SK-N-SH (cell line): ENCODE measurements at regions not wholly inside any gene's neighbourhood (a gene's known extent, or its start where the extent isn't known, plus 50 kb on each side); places are given as distances from the start of the nearest gene placed in this dataset.

Source experiments
- CTCF ChIA-PET: fragments of 300-600, 350-600 bp; formaldehyde crosslinking; extraction: SDS; loops from one replicate; lab custom pipeline; 2021; lab: Yijun Ruan, JAX
- POLR2A ChIA-PET: fragments of 350-600 bp; sonication (Branson Sonifier 250); formaldehyde crosslinking; extraction: SDS; loops from one replicate; lab custom pipeline; 2020; ENCODE audit warnings: antibody characterized with exemption, inconsistent platforms; lab: Yijun Ruan, JAX
- DNase-seq: peaks from one replicate; pipeline ENCODE4 v3.0.0; 2012
- H2AFZ ChIP-seq: fragments of 200-600 bp; sonication (generic); 2 replicates; pipeline ENCODE4 v1.8.1; 2016; ENCODE audit warnings: antibody characterized with exemption, mild to moderate bottlenecking, low read depth
- H3F3A ChIP-seq: fragments of 200-600 bp; sonication (generic); replicated peaks from 2 replicates; pipeline ENCODE3; 2016; ENCODE audit warnings: antibody characterized with exemption, mild to moderate bottlenecking; ENCODE audit not compliant: insufficient read depth
- H3K27ac ChIP-seq, 2 experiments: fragments of 200-500 bp in 1 of 2; fragments of 200-600 bp in 1 of 2; sonication (Bioruptor generic) in 1 of 2; sonication (generic), shearing (Covaris generic) in 1 of 2; 2 replicates each; pipeline versions ENCODE4 v1.5.1 to v1.6.1; 2014 to 2016; ENCODE audit warnings: low read depth in 2 of 2, inconsistent platforms in 1 of 2, low read length in 1 of 2, mild to moderate bottlenecking in 1 of 2, mixed read lengths in 1 of 2
- H3K27me3 ChIP-seq: fragments of 200-600 bp; sonication (generic), shearing (Covaris generic); 2 replicates; pipeline ENCODE4 v1.6.1; 2016; ENCODE audit warnings: mixed run types; ENCODE audit not compliant: insufficient read depth
- H3K36me3 ChIP-seq, 2 experiments: fragments of 200-500 bp in 1 of 2; fragments of 200-600 bp in 1 of 2; sonication (Bioruptor generic) in 1 of 2; sonication (generic) in 1 of 2; replicated peaks in 1 of 2; 2 replicates each; pipeline versions ENCODE3 to v1.5.1; 2014 to 2016; ENCODE audit warnings: low read length in 1 of 2, mild to moderate bottlenecking in 1 of 2; ENCODE audit not compliant: insufficient read depth in 2 of 2, control insufficient read depth in 1 of 2
- H3K4me1 ChIP-seq, 2 experiments: fragments of 200-500 bp in 1 of 2; fragments of 200-600 bp in 1 of 2; sonication (Bioruptor generic) in 1 of 2; sonication (generic), shearing (Covaris generic) in 1 of 2; 2 replicates each; pipeline versions ENCODE4 v1.5.1 to v1.6.1; 2014 to 2016; ENCODE audit warnings: low read depth in 1 of 2, low read length in 1 of 2, mixed run types in 1 of 2; ENCODE audit not compliant: insufficient read depth in 2 of 2, control insufficient read depth in 1 of 2
- H3K4me2 ChIP-seq: fragments of 200-600 bp; sonication (generic), shearing (Covaris generic); 2 replicates; pipeline ENCODE4 v1.6.1; 2017; ENCODE audit warnings: mixed run types
- H3K4me3 ChIP-seq, 2 experiments: fragments of 200-500 bp in 1 of 2; fragments of 200-600 bp in 1 of 2; sonication (Bioruptor generic) in 1 of 2; sonication (generic), shearing (Covaris generic) in 1 of 2; 2 replicates each; pipeline versions ENCODE4 v1.5.1 to v1.8.1; 2014 to 2016; ENCODE audit warnings: low read depth in 2 of 2, inconsistent platforms in 1 of 2, low read length in 1 of 2, mild to moderate bottlenecking in 1 of 2, mixed read lengths in 1 of 2, moderate library complexity in 1 of 2
- H3K79me2 ChIP-seq: fragments of 200-600 bp; sonication (generic); 2 replicates; pipeline ENCODE4 v1.8.1; 2017; ENCODE audit warnings: mild to moderate bottlenecking; ENCODE audit not compliant: insufficient read depth
- H3K9ac ChIP-seq: fragments of 200-600 bp; sonication (generic); 2 replicates; pipeline ENCODE4 v1.6.1; 2017; ENCODE audit warnings: mixed run types
- H3K9me2 ChIP-seq: fragments of 200-600 bp; sonication (generic); 2 replicates; pipeline ENCODE4 v1.6.1; 2017; ENCODE audit warnings: mixed run types
- H3K9me3 ChIP-seq: fragments of 200-600 bp; sonication (generic); 2 replicates; pipeline ENCODE4 v1.6.1; 2017; ENCODE audit warnings: mixed run types, mild to moderate bottlenecking, moderate library complexity
- H4K20me1 ChIP-seq: fragments of 200-600 bp; sonication (generic); 2 replicates; pipeline ENCODE4 v1.6.1; 2017; ENCODE audit warnings: mild to moderate bottlenecking, mixed run types; ENCODE audit not compliant: insufficient read depth
- CHD2 ChIP-seq: fragments of 150-350 bp; IDR thresholded peaks from 2 replicates; pipeline ENCODE4 v1.6.1; 2018; ENCODE audit warnings: low read length; ENCODE audit not compliant: partially characterized antibody
- ELF1 ChIP-seq: IDR thresholded peaks from 2 replicates; pipeline ENCODE4 v1.4.0; 2012
- EP300 ChIP-seq, 2 experiments: IDR thresholded peaks; 2 replicates each; pipeline versions ENCODE4 v1.4.0 to v1.6.1; 2012; ENCODE audit warnings: borderline replicate concordance in 1 of 2, low read depth in 1 of 2, low read length in 1 of 2
- EZH2phosphoT487 ChIP-seq: fragments of 200-600 bp; sonication (generic); IDR thresholded peaks from 2 replicates; pipeline ENCODE4 v1.6.1; 2017; ENCODE audit warnings: low read depth, mixed run types, mild to moderate bottlenecking, antibody characterized with exemption, moderate library complexity, borderline replicate concordance
- GATA2 ChIP-seq: sonication (generic); formaldehyde crosslinking; IDR thresholded peaks from 2 replicates; pipeline ENCODE4 v1.5.0; 2020; ENCODE audit warnings: mild to moderate bottlenecking, missing genetic modification reagents
- MEF2A ChIP-seq: IDR thresholded peaks from 2 replicates; pipeline ENCODE4 v1.4.0; 2012; ENCODE audit warnings: low read depth, borderline replicate concordance
- MXI1 ChIP-seq: IDR thresholded peaks from 2 replicates; pipeline ENCODE4 v1.6.1; 2012; ENCODE audit warnings: mild to moderate bottlenecking, low read depth, low read length, improper control_type of control experiment
- NFIC ChIP-seq: IDR thresholded peaks from 2 replicates; pipeline ENCODE4 v1.4.0; 2012; ENCODE audit warnings: borderline replicate concordance
- NRF1 ChIP-seq: IDR thresholded peaks from 2 replicates; pipeline ENCODE4 v1.6.1; 2012; ENCODE audit warnings: low read depth, mild to moderate bottlenecking, low read length
- RAD21 ChIP-seq: IDR thresholded peaks from 2 replicates; pipeline ENCODE4 v1.6.1; 2012; ENCODE audit warnings: mild to moderate bottlenecking, low read length
- RCOR1 ChIP-seq: fragments of 150-350 bp; IDR thresholded peaks from 2 replicates; pipeline ENCODE4 v1.6.1; 2017; ENCODE audit warnings: antibody characterized with exemption, low read length
- RXRA ChIP-seq: IDR thresholded peaks from 2 replicates; pipeline ENCODE4 v1.4.0; 2012; ENCODE audit warnings: low read depth, mild to moderate bottlenecking, borderline replicate concordance
- SIN3A ChIP-seq: IDR thresholded peaks from 2 replicates; pipeline ENCODE4 v1.6.1; 2012; ENCODE audit warnings: low read depth, mild to moderate bottlenecking, low read length, moderate library complexity, borderline replicate concordance
- SMC3 ChIP-seq: IDR thresholded peaks from 2 replicates; pipeline ENCODE4 v1.6.1; 2012; ENCODE audit warnings: low read depth, low read length, improper control_type of control experiment
- TCF12 ChIP-seq: IDR thresholded peaks from 2 replicates; pipeline ENCODE4 v1.4.0; 2012
- YY1 ChIP-seq: IDR thresholded peaks from 2 replicates; pipeline ENCODE4 v1.4.0; 2012; ENCODE audit warnings: low read depth, mild to moderate bottlenecking
- TF ChIP-seq, protein P1 (sequence below): IDR thresholded peaks from 2 replicates; pipeline ENCODE4; 2012
- TF ChIP-seq, protein P2 (sequence below): fragments of 150-350 bp; IDR thresholded peaks from 2 replicates; pipeline ENCODE4 v1.6.1; 2017; ENCODE audit warnings: antibody characterized with exemption, low read length, low read depth, borderline replicate concordance
- TF ChIP-seq, protein P3 (sequence below): fragments of 200-600 bp; sonication (generic); IDR thresholded peaks from 2 replicates; pipeline ENCODE4 v1.6.1; 2017; ENCODE audit warnings: antibody characterized with exemption, mild to moderate bottlenecking, moderate library complexity
- TF ChIP-seq, protein P4 (sequence below): IDR thresholded peaks from 2 replicates; pipeline ENCODE4 v1.4.0; 2012; ENCODE audit warnings: low read depth

DNA sequence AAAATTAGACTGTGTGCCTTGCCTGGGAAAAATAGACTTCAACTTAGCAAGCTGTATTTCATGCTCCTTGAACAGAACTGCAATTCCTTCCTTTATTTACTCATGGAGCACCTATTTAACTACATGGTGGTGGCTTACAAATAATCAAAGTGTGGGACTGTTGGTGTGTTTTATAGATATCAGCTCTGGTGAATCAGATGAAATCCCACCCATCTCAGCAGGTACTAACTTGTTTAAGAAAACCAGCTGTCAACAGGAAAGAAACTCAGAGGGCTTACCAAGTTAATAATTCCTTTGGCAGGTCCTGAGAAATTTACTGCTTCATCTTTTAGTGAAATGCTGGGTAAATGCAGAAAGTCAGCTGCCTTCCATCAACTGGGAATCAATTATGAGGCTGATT is 830.6 kb downstream of the SLC4A3 start:
- H3K27ac ChIP-seq: no peak overlapping the region
- no peak for TF ChIP-seq ELF1
- no peak for TF ChIP-seq GATA2 (CRISPR knock-in tag)
- TF ChIP-seq, protein P1, sequence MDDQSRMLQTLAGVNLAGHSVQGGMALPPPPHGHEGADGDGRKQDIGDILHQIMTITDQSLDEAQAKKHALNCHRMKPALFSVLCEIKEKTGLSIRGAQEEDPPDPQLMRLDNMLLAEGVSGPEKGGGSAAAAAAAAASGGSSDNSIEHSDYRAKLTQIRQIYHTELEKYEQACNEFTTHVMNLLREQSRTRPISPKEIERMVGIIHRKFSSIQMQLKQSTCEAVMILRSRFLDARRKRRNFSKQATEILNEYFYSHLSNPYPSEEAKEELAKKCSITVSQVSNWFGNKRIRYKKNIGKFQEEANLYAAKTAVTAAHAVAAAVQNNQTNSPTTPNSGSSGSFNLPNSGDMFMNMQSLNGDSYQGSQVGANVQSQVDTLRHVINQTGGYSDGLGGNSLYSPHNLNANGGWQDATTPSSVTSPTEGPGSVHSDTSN: no peak
- TF ChIP-seq RCOR1: no peak
- TF ChIP-seq EP300 (IDR thresholded peaks at IDR 0.05; ENCODE audit: borderline replicate concordance in 1 of 2, low read depth in 1 of 2, low read length in 1 of 2): no peak
- TF ChIP-seq RAD21: no peak
- TF ChIP-seq CHD2: no peak
- no peak for TF ChIP-seq TCF12
- TF ChIP-seq, protein P2, sequence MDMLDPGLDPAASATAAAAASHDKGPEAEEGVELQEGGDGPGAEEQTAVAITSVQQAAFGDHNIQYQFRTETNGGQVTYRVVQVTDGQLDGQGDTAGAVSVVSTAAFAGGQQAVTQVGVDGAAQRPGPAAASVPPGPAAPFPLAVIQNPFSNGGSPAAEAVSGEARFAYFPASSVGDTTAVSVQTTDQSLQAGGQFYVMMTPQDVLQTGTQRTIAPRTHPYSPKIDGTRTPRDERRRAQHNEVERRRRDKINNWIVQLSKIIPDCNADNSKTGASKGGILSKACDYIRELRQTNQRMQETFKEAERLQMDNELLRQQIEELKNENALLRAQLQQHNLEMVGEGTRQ: no peak
- no peak for TF ChIP-seq SIN3A
- TF ChIP-seq, protein P3, sequence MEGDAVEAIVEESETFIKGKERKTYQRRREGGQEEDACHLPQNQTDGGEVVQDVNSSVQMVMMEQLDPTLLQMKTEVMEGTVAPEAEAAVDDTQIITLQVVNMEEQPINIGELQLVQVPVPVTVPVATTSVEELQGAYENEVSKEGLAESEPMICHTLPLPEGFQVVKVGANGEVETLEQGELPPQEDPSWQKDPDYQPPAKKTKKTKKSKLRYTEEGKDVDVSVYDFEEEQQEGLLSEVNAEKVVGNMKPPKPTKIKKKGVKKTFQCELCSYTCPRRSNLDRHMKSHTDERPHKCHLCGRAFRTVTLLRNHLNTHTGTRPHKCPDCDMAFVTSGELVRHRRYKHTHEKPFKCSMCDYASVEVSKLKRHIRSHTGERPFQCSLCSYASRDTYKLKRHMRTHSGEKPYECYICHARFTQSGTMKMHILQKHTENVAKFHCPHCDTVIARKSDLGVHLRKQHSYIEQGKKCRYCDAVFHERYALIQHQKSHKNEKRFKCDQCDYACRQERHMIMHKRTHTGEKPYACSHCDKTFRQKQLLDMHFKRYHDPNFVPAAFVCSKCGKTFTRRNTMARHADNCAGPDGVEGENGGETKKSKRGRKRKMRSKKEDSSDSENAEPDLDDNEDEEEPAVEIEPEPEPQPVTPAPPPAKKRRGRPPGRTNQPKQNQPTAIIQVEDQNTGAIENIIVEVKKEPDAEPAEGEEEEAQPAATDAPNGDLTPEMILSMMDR: no peak
- TF ChIP-seq MEF2A: no peak
- TF ChIP-seq EZH2phosphoT487: no peak
- TF ChIP-seq, protein P4, sequence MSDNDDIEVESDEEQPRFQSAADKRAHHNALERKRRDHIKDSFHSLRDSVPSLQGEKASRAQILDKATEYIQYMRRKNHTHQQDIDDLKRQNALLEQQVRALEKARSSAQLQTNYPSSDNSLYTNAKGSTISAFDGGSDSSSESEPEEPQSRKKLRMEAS: no peak
- no peak for TF ChIP-seq NRF1
- TF ChIP-seq MXI1: no peak
- TF ChIP-seq SMC3: no peak
- no peak for TF ChIP-seq YY1
- no peak for TF ChIP-seq RXRA
- TF ChIP-seq NFIC: no peak
- ChIA-PET CTCF (no interaction called here), POLR2A (no interaction called here)
- H3K4me3 ChIP-seq: no peak overlapping the region
- H3K9ac ChIP-seq: no peak overlapping the region
- H3K79me2 ChIP-seq: no peaks in the 10 kb centered on the region
- no peaks in the 10 kb centered on the region for H3F3A ChIP-seq
- no peaks in the 10 kb centered on the region for H4K20me1 ChIP-seq
- H3K4me2 ChIP-seq: no peak overlapping the region
- H3K27me3 ChIP-seq: no peaks in the 10 kb centered on the region
- no peaks in the 10 kb centered on the region for H3K9me2 ChIP-seq
- H3K4me1 ChIP-seq: no peaks in the 10 kb centered on the region
- no peaks in the 10 kb centered on the region for H3K9me3 ChIP-seq
- no peaks in the 10 kb centered on the region for H3K36me3 ChIP-seq
- H2AFZ ChIP-seq: no peak overlapping the region
- DNase-seq: no peak
